Panc1 (cell line): ENCODE measurements at regions not wholly inside any gene's neighbourhood (a gene's known extent, or its start where the extent isn't known, plus 50 kb on each side); places are given as distances from the start of the nearest gene placed in this dataset.

Experiments
- ATAC-seq: fragments of 200-7000 bp; cut with Tn5 transposase; 2 replicates; pipeline ENCODE4 v1.9.1; 2020; ENCODE audit warnings: mild to moderate bottlenecking, moderate library complexity
- BruUV-seq: library from RNA; stranded (reverse); fragments of 400-500 nt; replicated peaks from 2 replicates; lab custom pipeline; 2021; lab: Mats Ljungman, UMichigan
- CTCF ChIA-PET: fragments of 300-600 bp; sonication (Branson Sonifier 250); formaldehyde crosslinking; loops from one replicate; lab custom pipeline; 2022; ENCODE audit warnings: antibody characterized with exemption; lab: Charles Lee
- POLR2A ChIA-PET: fragments of 300-600 bp; sonication (Branson Sonifier 250); formaldehyde crosslinking; loops from one replicate; lab custom pipeline; 2022; ENCODE audit warnings: antibody characterized with exemption; lab: Charles Lee
- DNase-seq: peaks from one replicate; pipeline ENCODE4 v3.0.0-alpha.2; 2010; ENCODE audit warnings: low read depth, low spot score
- H3K27ac ChIP-seq: 2 replicates; pipeline ENCODE4 v1.5.1; 2011; ENCODE audit warnings: mild to moderate bottlenecking, low read length, inconsistent platforms
- H3K27me3 ChIP-seq: fragments of 200-500 bp; sonication (Bioruptor generic); 2 replicates; pipeline ENCODE4 v1.6.0; 2014; ENCODE audit warnings: low read length, inconsistent platforms; ENCODE audit not compliant: control insufficient read depth, insufficient read depth
- H3K36me3 ChIP-seq: fragments of 200-500 bp; sonication (Bioruptor generic); 2 replicates; pipeline ENCODE4 v1.5.1; 2014; ENCODE audit warnings: inconsistent platforms, mild to moderate bottlenecking, low read length, moderate library complexity; ENCODE audit not compliant: control insufficient read depth, insufficient read depth
- H3K4me1 ChIP-seq: 2 replicates; pipeline ENCODE4 v1.5.1; 2011; ENCODE audit warnings: inconsistent platforms, mild to moderate bottlenecking, low read length, moderate library complexity; ENCODE audit not compliant: control insufficient read depth, insufficient read depth
- H3K4me3 ChIP-seq, 2 experiments: 2 replicates each; pipeline ENCODE4 v1.5.1; 2011 to 2012; ENCODE audit warnings: low read depth in 2 of 2, low read length in 2 of 2, mild to moderate bottlenecking in 2 of 2, inconsistent platforms in 1 of 2, moderate library complexity in 1 of 2
- H3K9me3 ChIP-seq: fragments of 200-500 bp; sonication (Bioruptor generic); 2 replicates; pipeline ENCODE4 v1.5.1; 2014; ENCODE audit warnings: low read depth, mild to moderate bottlenecking, inconsistent platforms, low read length, moderate library complexity; ENCODE audit not compliant: control insufficient read depth, insufficient read depth
- CTCF ChIP-seq: fragments of 450-650 bp; IDR thresholded peaks from 2 replicates; pipeline ENCODE4 v1.5.1; 2017; ENCODE audit warnings: mild to moderate bottlenecking
- POLR2AphosphoS5 ChIP-seq: IDR thresholded peaks from 2 replicates; pipeline ENCODE4 v1.6.1; 2012; ENCODE audit warnings: mild to moderate bottlenecking, low read depth, low read length, moderate library complexity
- SIN3A ChIP-seq: IDR thresholded peaks from 2 replicates; pipeline ENCODE4 v1.6.1; 2012; ENCODE audit warnings: low read depth, mild to moderate bottlenecking, low read length, moderate library complexity, borderline replicate concordance; ENCODE audit not compliant: insufficient read depth
- TCF7L2 ChIP-seq: IDR thresholded peaks from 2 replicates; pipeline ENCODE4 v1.6.1; 2011; ENCODE audit warnings: mild to moderate bottlenecking, low read depth, low read length, inconsistent platforms
- in situ Hi-C: cut with HindIII; loops from 2 replicates; pipeline ENCODE4 v1.10.0; 2016; ENCODE audit warnings: low sequenced_read_pairs, low pct_unique_long_range_greater_than_20kb
- intact Hi-C: fragments of 100-400 bp; cut with micrococcal nuclease; formaldehyde crosslinking; loops from one replicate; pipeline ENCODE4 v1.10.0; 2022; ENCODE audit not compliant: unreplicated experiment
- TF ChIP-seq, protein P1 (sequence below), 2 experiments: IDR thresholded peaks; 2 replicates each; pipeline ENCODE4 v1.6.1; 2011 to 2012; ENCODE audit warnings: low read depth in 2 of 2, control low read depth in 1 of 2, low read length in 1 of 2, mild to moderate bottlenecking in 1 of 2, moderate library complexity in 1 of 2; ENCODE audit not compliant: insufficient read depth in 1 of 2

GRCh38 chr14:56002342-56002741 is 115.9 kb upstream of the PELI2 start:
- intact Hi-C loops: no loop called here
- Histone ChIP-seq H3K27me3 (no peaks in the 10 kb centered on the region), H3K4me1 (no peaks in the 10 kb centered on the region), H3K9me3 (no peaks in the 10 kb centered on the region), H3K27ac (no peak overlapping the region), H3K36me3 (no peaks in the 10 kb centered on the region), H3K4me3 (no peak overlapping the region)
- no peak for DNase-seq
- ChIA-PET POLR2A (no interaction called here), CTCF (no interaction called here)
- in situ Hi-C loops: no loop called here
- ATAC-seq: no peak
- no TSS peak for BruUV-seq
- TF ChIP-seq, protein P1, sequence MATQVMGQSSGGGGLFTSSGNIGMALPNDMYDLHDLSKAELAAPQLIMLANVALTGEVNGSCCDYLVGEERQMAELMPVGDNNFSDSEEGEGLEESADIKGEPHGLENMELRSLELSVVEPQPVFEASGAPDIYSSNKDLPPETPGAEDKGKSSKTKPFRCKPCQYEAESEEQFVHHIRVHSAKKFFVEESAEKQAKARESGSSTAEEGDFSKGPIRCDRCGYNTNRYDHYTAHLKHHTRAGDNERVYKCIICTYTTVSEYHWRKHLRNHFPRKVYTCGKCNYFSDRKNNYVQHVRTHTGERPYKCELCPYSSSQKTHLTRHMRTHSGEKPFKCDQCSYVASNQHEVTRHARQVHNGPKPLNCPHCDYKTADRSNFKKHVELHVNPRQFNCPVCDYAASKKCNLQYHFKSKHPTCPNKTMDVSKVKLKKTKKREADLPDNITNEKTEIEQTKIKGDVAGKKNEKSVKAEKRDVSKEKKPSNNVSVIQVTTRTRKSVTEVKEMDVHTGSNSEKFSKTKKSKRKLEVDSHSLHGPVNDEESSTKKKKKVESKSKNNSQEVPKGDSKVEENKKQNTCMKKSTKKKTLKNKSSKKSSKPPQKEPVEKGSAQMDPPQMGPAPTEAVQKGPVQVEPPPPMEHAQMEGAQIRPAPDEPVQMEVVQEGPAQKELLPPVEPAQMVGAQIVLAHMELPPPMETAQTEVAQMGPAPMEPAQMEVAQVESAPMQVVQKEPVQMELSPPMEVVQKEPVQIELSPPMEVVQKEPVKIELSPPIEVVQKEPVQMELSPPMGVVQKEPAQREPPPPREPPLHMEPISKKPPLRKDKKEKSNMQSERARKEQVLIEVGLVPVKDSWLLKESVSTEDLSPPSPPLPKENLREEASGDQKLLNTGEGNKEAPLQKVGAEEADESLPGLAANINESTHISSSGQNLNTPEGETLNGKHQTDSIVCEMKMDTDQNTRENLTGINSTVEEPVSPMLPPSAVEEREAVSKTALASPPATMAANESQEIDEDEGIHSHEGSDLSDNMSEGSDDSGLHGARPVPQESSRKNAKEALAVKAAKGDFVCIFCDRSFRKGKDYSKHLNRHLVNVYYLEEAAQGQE (IDR thresholded peaks at IDR 0.05; ENCODE audit: insufficient read depth in 1 of 2, low read depth in 2 of 2, low read length in 1 of 2): no peak
- TF ChIP-seq CTCF: no peak
- TF ChIP-seq SIN3A: no peak
- TF ChIP-seq TCF7L2: no peak
- no peak for TF ChIP-seq POLR2AphosphoS5

DNA sequence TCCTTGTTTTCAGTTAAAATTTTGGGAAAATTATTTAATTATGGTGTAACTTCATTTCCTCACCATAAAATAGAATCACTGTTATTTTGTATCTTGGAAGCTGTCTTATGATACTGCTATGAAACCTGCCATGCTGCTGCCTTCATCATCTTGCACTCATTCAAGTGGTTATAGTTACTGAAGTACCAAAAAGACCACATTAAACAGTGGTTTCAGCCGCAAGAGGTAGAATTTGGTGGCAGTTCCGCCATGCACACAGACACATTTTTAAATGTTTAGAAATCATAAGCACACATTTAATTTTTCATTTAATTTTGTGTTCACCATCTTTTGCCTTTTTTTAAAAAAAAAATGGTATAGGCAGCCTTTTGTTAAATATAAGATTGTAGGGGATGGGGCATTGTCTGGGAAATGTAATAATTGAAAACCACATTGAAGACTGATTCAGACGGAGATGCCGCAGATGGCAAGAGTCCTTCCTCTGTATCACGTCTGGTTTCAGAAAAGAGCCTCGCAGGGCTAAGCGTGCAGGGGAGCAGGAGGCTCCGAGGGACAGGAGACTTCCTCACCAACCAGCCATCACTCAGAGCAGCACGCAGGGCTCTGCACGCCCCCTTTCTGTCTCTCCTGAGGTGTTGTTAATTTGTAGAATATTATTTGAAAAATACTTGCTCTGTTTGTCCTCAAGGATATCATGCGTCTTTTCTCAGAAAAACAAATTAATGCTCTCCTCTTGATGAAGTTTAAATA is 115.2 kb upstream of the PELI2 start:
- ChIA-PET CTCF (no interaction called here), POLR2A (no interaction called here)
- Histone ChIP-seq H3K4me3 (no peak overlapping the region), H3K27ac (no peak overlapping the region), H3K4me1 (no peaks in the 10 kb centered on the region), H3K9me3 (no peaks in the 10 kb centered on the region), H3K27me3 (no peaks in the 10 kb centered on the region), H3K36me3 (no peaks in the 10 kb centered on the region)
- intact Hi-C loops: no loop called here
- DNase-seq (no peak), ATAC-seq (no peak)
- TF ChIP-seq SIN3A (no peak), POLR2AphosphoS5 (no peak), TCF7L2 (no peak), CTCF (no peak)
- TF ChIP-seq, protein P1 (IDR thresholded peaks at IDR 0.05; ENCODE audit: insufficient read depth in 1 of 2, low read depth in 2 of 2, low read length in 1 of 2): no peak
- BruUV-seq: no TSS peak
- in situ Hi-C loops: no loop called here
